Colon (tissue), 2 donors: ENCODE measurements at regions not wholly inside any gene's neighbourhood (a gene's known extent, or its start where the extent isn't known, plus 50 kb on each side); places are given as distances from the start of the nearest gene placed in this dataset.
"Not testable (repeated sequence)": the region's sequence is repeated elsewhere in the genome, so short reads cannot be mapped to it uniquely, and the experiment has no call there.

Experiments
- FAIRE-seq: peaks from 2 replicates; lab custom pipeline; 2012; peaks lifted over from hg19 to GRCh38; lab: Jason Lieb, UNC
- donor health status: control.
- donor health status: control.

- FAIRE-seq: not testable (repeated sequence)
Measured at GRCh38 chr13:100766570-100766969, 92.0 kb upstream of the TMTC4 start.

GRCh38 chr13:100764937-100765336 is 90.3 kb upstream of the TMTC4 start:
- no peak for FAIRE-seq

DNA sequence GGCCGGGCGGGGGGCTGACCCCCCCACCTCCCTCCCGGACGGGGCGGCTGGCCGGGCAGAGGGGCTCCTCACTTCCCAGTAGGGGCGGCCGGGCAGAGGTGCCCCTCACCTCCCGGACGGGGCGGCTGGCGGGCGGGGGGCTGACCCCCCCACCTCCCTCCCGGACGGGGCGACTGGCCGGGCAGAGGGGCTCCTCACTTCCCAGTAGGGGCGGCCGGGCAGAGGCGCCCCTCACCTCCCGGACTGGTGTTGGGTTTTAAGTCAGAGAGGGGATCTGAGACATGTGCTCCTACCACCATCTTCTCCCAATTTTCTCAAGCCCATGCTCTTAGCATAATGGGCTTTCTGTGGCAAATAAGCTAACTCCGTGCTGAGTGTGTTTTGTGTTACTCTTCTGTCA is 87.5 kb upstream of the TMTC4 start:
- not testable (repeated sequence) for FAIRE-seq

DNA sequence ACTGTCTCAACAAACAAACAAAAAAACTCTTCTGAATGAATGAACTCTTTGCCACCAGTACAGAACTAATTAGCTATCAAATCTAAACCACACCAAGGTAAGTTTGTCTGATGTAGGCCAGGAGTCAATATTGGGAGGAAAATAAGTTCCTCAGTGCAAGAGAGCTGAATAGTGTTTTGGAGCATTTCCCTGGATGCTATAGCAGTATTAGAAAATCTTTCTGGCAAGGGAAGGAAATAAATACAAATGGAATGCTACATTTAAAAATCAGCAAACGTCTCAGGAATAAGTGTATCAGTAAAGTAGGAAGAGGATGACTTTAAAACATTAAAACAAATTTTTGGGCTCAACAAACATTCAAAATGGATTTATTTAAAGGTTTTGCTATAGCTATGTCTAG is 81.3 kb upstream of the TMTC4 start:
- no peak for FAIRE-seq

GRCh38 chr13:100754459-100754858 is 79.9 kb upstream of the TMTC4 start:
- FAIRE-seq: no peak

DNA sequence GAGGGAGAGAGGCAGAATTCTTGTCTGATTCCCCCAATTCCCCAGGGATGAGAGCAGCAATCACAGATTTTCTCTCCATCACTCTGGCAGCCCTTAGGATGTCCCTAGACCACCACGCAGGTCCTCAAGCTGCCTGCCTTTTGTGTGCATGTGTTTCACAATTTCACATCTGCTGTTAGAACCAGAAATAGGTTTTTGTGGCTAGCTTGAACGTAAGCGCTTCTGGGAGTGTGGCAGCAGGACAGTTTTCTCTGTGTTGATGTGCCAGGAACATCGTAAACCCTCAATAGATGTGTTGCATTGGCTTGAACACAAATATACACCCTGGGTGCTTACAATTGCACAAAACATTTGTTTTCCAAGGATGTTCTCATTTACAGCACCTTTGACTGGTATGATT is 78.8 kb upstream of the TMTC4 start:
- FAIRE-seq: no peak

DNA sequence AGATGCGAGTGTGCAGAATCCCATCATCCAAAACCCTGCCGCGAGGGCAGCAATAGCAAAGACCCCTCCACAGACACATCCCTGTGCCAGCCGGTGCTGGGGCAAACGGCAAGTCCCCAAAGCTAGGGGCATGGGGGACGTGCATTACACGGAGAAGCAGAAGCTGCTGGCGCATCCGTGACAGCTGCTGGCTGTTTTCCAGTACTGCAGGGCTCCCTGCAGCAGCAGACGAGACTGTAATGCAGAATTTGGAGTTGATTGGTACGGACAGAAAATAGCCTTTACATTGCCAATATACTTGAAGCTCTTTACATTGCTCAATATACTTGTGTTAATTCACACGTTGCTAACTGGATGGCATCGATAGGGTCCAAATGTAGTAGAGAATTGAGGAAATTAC is 77.2 kb upstream of the TMTC4 start:
- FAIRE-seq: no peak

GRCh38 chr13:100746953-100747683 is 72.5 kb upstream of the TMTC4 start:
- no peak for FAIRE-seq

- FAIRE-seq: no peak
Measured at GRCh38 chr13:100738176-100738855, 63.7 kb upstream of the TMTC4 start.

- FAIRE-seq: no peak
Measured at GRCh38 chr13:100735494-100735893, 60.9 kb upstream of the TMTC4 start.

- no peak for FAIRE-seq
Measured at GRCh38 chr13:100734194-100734720, 59.7 kb upstream of the TMTC4 start.

DNA sequence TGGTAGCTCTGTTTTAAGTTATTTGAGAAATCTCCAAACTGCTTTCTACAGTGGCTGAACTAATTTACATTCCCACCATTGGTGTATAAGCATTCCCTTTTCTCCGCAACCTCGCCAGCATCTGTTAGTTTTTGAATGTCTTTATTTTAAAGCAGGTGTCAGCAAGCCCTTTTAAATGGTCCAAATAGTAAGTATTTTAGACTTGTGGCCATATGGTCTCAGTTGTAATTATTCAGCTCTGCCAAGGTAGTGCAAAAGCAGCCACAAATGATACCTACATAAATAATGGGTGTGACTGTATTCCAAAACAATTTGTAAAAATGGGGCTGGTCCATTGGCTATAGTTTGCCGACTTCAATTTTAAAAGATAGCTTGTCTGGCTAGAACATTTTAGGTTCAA is 58.7 kb upstream of the TMTC4 start:
- no peak for FAIRE-seq

- FAIRE-seq: no peak
Measured at GRCh38 chr13:100728201-100728600, 53.6 kb upstream of the TMTC4 start.

DNA sequence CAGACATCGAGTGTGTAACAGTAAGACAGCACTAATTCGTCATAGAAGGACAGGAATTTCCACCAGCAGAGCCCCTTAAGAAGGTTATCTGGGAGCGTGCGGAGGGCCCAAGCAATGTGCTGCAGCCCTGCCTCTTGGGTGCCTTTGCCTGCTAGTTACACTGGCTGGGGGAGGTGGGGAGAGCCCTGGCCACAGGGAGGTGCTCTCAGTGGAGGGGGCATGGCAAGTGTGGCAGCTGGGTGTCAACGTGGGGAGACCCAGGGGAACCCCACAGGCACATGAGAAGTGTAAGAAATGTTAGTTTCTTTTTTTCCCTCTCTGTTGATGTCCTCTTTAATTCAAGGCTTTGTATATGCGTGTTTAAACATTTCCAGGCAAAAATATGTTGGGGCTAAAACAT is 50.9 kb upstream of the TMTC4 start:
- no peak for FAIRE-seq

- no peak for FAIRE-seq
Measured at GRCh38 chr13:100724568-100724967, 50.0 kb upstream of the TMTC4 start.
